H1 (cell line): ENCODE measurements at regions not wholly inside any gene's neighbourhood (a gene's known extent, or its start where the extent isn't known, plus 50 kb on each side); places are given as distances from the start of the nearest gene placed in this dataset.

Source experiments
- CTCF ChIA-PET: fragments of 300-600 bp; sonication (Branson Sonifier 250); formaldehyde crosslinking; loops from one replicate; lab custom pipeline; 2021; ENCODE audit not compliant: partially characterized antibody; lab: Charles Lee
- POLR2A ChIA-PET: fragments of 300-600 bp; sonication (Branson Sonifier 250); formaldehyde crosslinking; loops from one replicate; lab custom pipeline; 2021; ENCODE audit warnings: inconsistent platforms; ENCODE audit not compliant: partially characterized antibody; lab: Charles Lee
- DNase-seq, 2 experiments: peaks; one replicate each; pipeline versions ENCODE4 v3.0.0 to v3.0.0-alpha.2; 2010 to 2022; ENCODE audit warnings: low spot score in 2 of 2, low read depth in 1 of 2, mixed read lengths in 1 of 2
- FAIRE-seq: peaks from 2 replicates; lab custom pipeline; 2011; peaks lifted over from hg19 to GRCh38; lab: Jason Lieb, UNC
- H2AFZ ChIP-seq: 2 replicates; pipeline ENCODE4 v1.8.1; 2012; ENCODE audit warnings: low read length, inconsistent platforms
- H2AK5ac ChIP-seq: 2 replicates; pipeline ENCODE4 v1.6.1; 2013; ENCODE audit warnings: low read depth, low read length
- H2BK120ac ChIP-seq: replicated peaks from 2 replicates; pipeline ENCODE3; 2013; ENCODE audit warnings: low read depth, low read length, inconsistent platforms
- H2BK12ac ChIP-seq: 2 replicates; pipeline ENCODE4 v1.6.1; 2013; ENCODE audit warnings: low read depth, low read length
- H2BK15ac ChIP-seq: 2 replicates; pipeline ENCODE4 v1.6.1; 2013; ENCODE audit warnings: low read length
- H2BK20ac ChIP-seq: 2 replicates; pipeline ENCODE4 v1.6.1; 2013; ENCODE audit warnings: low read length
- H2BK5ac ChIP-seq: 2 replicates; pipeline ENCODE4 v1.6.1; 2013; ENCODE audit warnings: low read depth, low read length
- H3K14ac ChIP-seq: 2 replicates; pipeline ENCODE4 v1.6.1; 2013; ENCODE audit warnings: inconsistent platforms; ENCODE audit not compliant: insufficient read length
- H3K18ac ChIP-seq: 2 replicates; pipeline ENCODE4 v1.6.1; 2013; ENCODE audit warnings: low read length; ENCODE audit errors: extremely low read depth
- H3K23ac ChIP-seq: 2 replicates; pipeline ENCODE4 v1.6.1; 2013; ENCODE audit warnings: inconsistent platforms; ENCODE audit not compliant: insufficient read length
- H3K23me2 ChIP-seq: 2 replicates; pipeline ENCODE4 v1.6.1; 2013; ENCODE audit warnings: low read depth, low read length
- H3K27ac ChIP-seq: 2 replicates; pipeline ENCODE4 v1.6.1; 2011; ENCODE audit warnings: low read depth, low read length, inconsistent platforms
- H3K27me3 ChIP-seq, 4 experiments: replicated peaks in 1 of 4; 1 replicate in 1 of 4; 2 replicates in 3 of 4; pipeline versions ENCODE4 v1.6.1 to v1.8.1; 2011 to 2013; ENCODE audit warnings: low read length in 3 of 4, mild to moderate bottlenecking in 3 of 4, inconsistent platforms in 2 of 4, mixed read lengths in 2 of 4, moderate library complexity in 1 of 4; ENCODE audit not compliant: control insufficient read depth in 3 of 4, insufficient read depth in 3 of 4; ENCODE audit errors: extremely low read depth in 1 of 4
- H3K36me3 ChIP-seq, 4 experiments: 2 replicates each; pipeline versions ENCODE4 v1.6.1 to v1.8.1; 2011 to 2013; ENCODE audit warnings: mild to moderate bottlenecking in 4 of 4, low read length in 3 of 4, moderate library complexity in 2 of 4, control low read depth in 1 of 4, inconsistent platforms in 1 of 4; ENCODE audit not compliant: insufficient read depth in 4 of 4, control insufficient read depth in 2 of 4
- H3K4ac ChIP-seq: replicated peaks from 2 replicates; pipeline ENCODE3; 2013; ENCODE audit warnings: low read length, low read depth, mixed read lengths, inconsistent platforms; ENCODE audit not compliant: insufficient read length
- H3K4me1 ChIP-seq, 4 experiments: replicated peaks in 1 of 4; 1 replicate in 1 of 4; 2 replicates in 3 of 4; pipeline versions ENCODE4 v1.6.1 to v1.8.1; 2011 to 2013; ENCODE audit warnings: low read length in 3 of 4, inconsistent platforms in 2 of 4, mixed read lengths in 1 of 4; ENCODE audit not compliant: insufficient read depth in 4 of 4, control insufficient read depth in 3 of 4
- H3K4me2 ChIP-seq, 2 experiments: 2 replicates each; pipeline versions ENCODE4 v1.6.1 to v1.8.1; 2011 to 2013; ENCODE audit warnings: low read depth in 2 of 2, low read length in 2 of 2, control low read depth in 1 of 2, inconsistent platforms in 1 of 2, mild to moderate bottlenecking in 1 of 2; ENCODE audit not compliant: insufficient read depth in 1 of 2
- H3K4me3 ChIP-seq, 4 experiments: fragments of 200-600, 300-600 bp in 1 of 4; sonication (generic), shearing (Covaris generic), sonication (Bioruptor Twin) in 1 of 4; 2 replicates each; pipeline versions ENCODE4 v1.5.1 to v1.8.1; 2011 to 2016; ENCODE audit warnings: low read length in 4 of 4, low read depth in 3 of 4, control low read depth in 2 of 4, inconsistent platforms in 2 of 4, mild to moderate bottlenecking in 2 of 4, mixed read lengths in 1 of 4, moderate library complexity in 1 of 4; ENCODE audit not compliant: insufficient read depth in 2 of 4; ENCODE audit errors: extremely low read depth in 1 of 4
- H3K56ac ChIP-seq: replicated peaks from 2 replicates; pipeline ENCODE3; 2013; ENCODE audit warnings: low read depth, mild to moderate bottlenecking, mixed read lengths, low read length, inconsistent platforms; ENCODE audit not compliant: insufficient read length
- H3K79me1 ChIP-seq: 2 replicates; pipeline ENCODE4 v1.6.1; 2013; ENCODE audit warnings: low read depth, low read length, control low read depth
- H3K79me2 ChIP-seq, 2 experiments: 2 replicates each; pipeline versions ENCODE4 v1.6.1 to v1.8.1; 2012 to 2013; ENCODE audit warnings: low read length in 2 of 2, mild to moderate bottlenecking in 2 of 2, inconsistent platforms in 1 of 2; ENCODE audit not compliant: insufficient read depth in 2 of 2, control insufficient read depth in 1 of 2
- H3K9ac ChIP-seq, 4 experiments: replicated peaks in 1 of 4; 1 replicate in 1 of 4; 2 replicates in 3 of 4; pipeline versions ENCODE4 v1.6.1 to v1.8.1; 2011 to 2013; ENCODE audit warnings: low read depth in 3 of 4, low read length in 3 of 4, control low read depth in 2 of 4, mild to moderate bottlenecking in 2 of 4, moderate library complexity in 2 of 4, inconsistent platforms in 1 of 4; ENCODE audit errors: extremely low read depth in 1 of 4
- H3K9me3 ChIP-seq, 2 experiments: 2 replicates each; pipeline versions ENCODE4 v1.6.1 to v1.8.1; 2012 to 2013; ENCODE audit warnings: mild to moderate bottlenecking in 2 of 2, moderate library complexity in 2 of 2, control low read depth in 1 of 2, inconsistent platforms in 1 of 2, low read depth in 1 of 2, low read length in 1 of 2, mixed read lengths in 1 of 2; ENCODE audit not compliant: insufficient read depth in 2 of 2
- H4K20me1 ChIP-seq, 2 experiments: replicated peaks in 1 of 2; 2 replicates each; pipeline versions ENCODE3 to v1.8.1; 2011 to 2013; ENCODE audit warnings: inconsistent platforms in 2 of 2, low read length in 2 of 2, mild to moderate bottlenecking in 1 of 2; ENCODE audit not compliant: insufficient read depth in 2 of 2, control insufficient read depth in 1 of 2
- H4K5ac ChIP-seq: 2 replicates; pipeline ENCODE4 v1.6.1; 2013; ENCODE audit warnings: low read length, low read depth, mixed read lengths, inconsistent platforms; ENCODE audit not compliant: insufficient read length
- H4K8ac ChIP-seq: 2 replicates; pipeline ENCODE4 v1.8.0; 2013; ENCODE audit warnings: mild to moderate bottlenecking, moderate library complexity, low read length, inconsistent platforms; ENCODE audit not compliant: insufficient read depth; ENCODE audit errors: extremely low read depth
- H4K91ac ChIP-seq: replicated peaks from 2 replicates; pipeline ENCODE3; 2013; ENCODE audit warnings: low read length, mixed read lengths, inconsistent platforms; ENCODE audit not compliant: insufficient read length
- WGBS, 2 experiments: shearing (Covaris generic) in 1 of 2; methylation state at CpG; one replicate each; pipeline versions ENCODE4 v1.1.6 to v1.1.7; 2013 to 2015; ENCODE audit warnings: low lambda C conversion rate in 2 of 2, mixed read lengths in 2 of 2, inconsistent platforms in 1 of 2, low coverage in 1 of 2, missing lambda C conversion rate in 1 of 2; ENCODE audit not compliant: insufficient replicate concordance in 2 of 2, insufficient coverage in 1 of 2, insufficient read length in 1 of 2; ENCODE audit errors: extremely low coverage in 1 of 2, missing lambda C conversion rate in 1 of 2; 5-methylcytosine and 5-hydroxymethylcytosine counted together
- TF ChIP-seq, protein P1 (sequence below): IDR thresholded peaks from 2 replicates; pipeline ENCODE4 v1.6.1; 2012; ENCODE audit warnings: inconsistent platforms
- TF ChIP-seq, protein P2 (sequence below): IDR thresholded peaks from 2 replicates; pipeline ENCODE4 v1.6.1; 2011; ENCODE audit warnings: low read depth, mild to moderate bottlenecking, low read length; ENCODE audit not compliant: insufficient read depth

DNA sequence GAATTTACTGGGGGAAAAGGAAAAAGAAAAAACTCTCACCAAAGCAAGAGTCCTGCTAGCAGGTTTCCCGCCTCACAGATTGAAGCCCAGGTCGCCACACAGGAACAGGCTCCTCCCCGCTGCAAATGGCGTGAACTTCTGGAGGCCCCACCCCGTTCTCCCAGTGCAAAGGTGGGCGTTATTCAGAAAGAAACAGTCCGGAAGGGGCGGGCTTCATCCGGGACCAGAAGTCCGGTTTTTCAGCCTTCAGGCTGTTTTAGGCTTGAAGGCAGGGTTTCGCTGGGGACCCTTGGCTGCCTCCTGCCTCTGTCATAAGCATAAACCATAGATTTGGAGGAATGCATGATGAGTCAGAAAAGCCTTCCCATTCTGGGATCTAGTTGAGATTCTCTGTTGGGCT is 148.3 kb upstream of the POU2AF2 start:
- Histone ChIP-seq H2BK15ac (no peak overlapping the region), H3K56ac (no peak overlapping the region), H4K8ac (peak overlapping the region; percentile 72; the same call in 1 of the 2 replicates), H2BK12ac (no peak overlapping the region), H3K36me3 (no peaks in the 10 kb centered on the region), H3K4me2 (no peak overlapping the region), H3K23ac (no peak overlapping the region), H4K20me1 (no peaks in the 10 kb centered on the region), H3K79me2 (no peaks in the 10 kb centered on the region)
- WGBS, 2 experiments, result 88% methylated on average over 11 of the region's 11 CpGs; no CpG with 5 or more reads in 1 of the 2 experiments
- POLR2A ChIA-PET, result no interaction called here
- FAIRE-seq (no peak), DNase-seq (no peak)
- TF ChIP-seq, protein P1, sequence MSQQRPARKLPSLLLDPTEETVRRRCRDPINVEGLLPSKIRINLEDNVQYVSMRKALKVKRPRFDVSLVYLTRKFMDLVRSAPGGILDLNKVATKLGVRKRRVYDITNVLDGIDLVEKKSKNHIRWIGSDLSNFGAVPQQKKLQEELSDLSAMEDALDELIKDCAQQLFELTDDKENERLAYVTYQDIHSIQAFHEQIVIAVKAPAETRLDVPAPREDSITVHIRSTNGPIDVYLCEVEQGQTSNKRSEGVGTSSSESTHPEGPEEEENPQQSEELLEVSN, result peak; percentile 73
- TF ChIP-seq, protein P2, sequence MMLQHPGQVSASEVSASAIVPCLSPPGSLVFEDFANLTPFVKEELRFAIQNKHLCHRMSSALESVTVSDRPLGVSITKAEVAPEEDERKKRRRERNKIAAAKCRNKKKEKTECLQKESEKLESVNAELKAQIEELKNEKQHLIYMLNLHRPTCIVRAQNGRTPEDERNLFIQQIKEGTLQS, result no peak
- TF ChIP-seq, all 59 proteins: peak for 1
- no peak overlapping the region for H4K91ac ChIP-seq
- no peak overlapping the region for H3K4ac ChIP-seq
- H3K27ac ChIP-seq, result no peak overlapping the region
- no peak overlapping the region for H2BK120ac ChIP-seq
- no peaks in the 10 kb centered on the region for H3K23me2 ChIP-seq
- no peaks in the 10 kb centered on the region for H3K9me3 ChIP-seq
- no peaks in the 10 kb centered on the region for H3K27me3 ChIP-seq
- H3K79me1 ChIP-seq, result no peaks in the 10 kb centered on the region
- peaks cover 0 to 5% (median 0%) of the 10 kb centered on the region in 4 experiments; a peak in 1 of 7 replicates for H3K4me1 ChIP-seq
- no peak overlapping the region for H2BK5ac ChIP-seq
- H3K14ac ChIP-seq, result no peak overlapping the region
- no peak overlapping the region for H2BK20ac ChIP-seq
- CTCF ChIA-PET, result interaction anchor here (0.6 kb wide), 1 partner anchor 76 kb away, joined by 3 read pairs; no protein-coding TSS in a partner anchor
- H3K9ac ChIP-seq, result no peak overlapping the region
- H4K5ac ChIP-seq, result no peak overlapping the region
- H2AFZ ChIP-seq, result peak overlapping the region; percentile 48
- H2AK5ac ChIP-seq, result no peak overlapping the region
- H3K4me3 ChIP-seq, result no peak overlapping the region; a peak in 1 of 8 replicates
- no peak overlapping the region for H3K18ac ChIP-seq
